ENCODE measurements at regions not wholly inside any gene's neighbourhood (a gene's known extent, or its start where the extent isn't known, plus 50 kb on each side); places are given as distances from the start of the nearest gene placed in this dataset.

GRCh38 chr2:52117299-52117698 is 1085.4 kb upstream of the NRXN1 start:
- H3K36me3 ChIP-seq, result no peaks in the 10 kb centered on the region
- no peaks in the 10 kb centered on the region for H3K4me1 ChIP-seq
- TF ChIP-seq CTCF (IDR thresholded peaks at IDR 0.05) (no peak), POLR2A (IDR thresholded peaks at IDR 0.05) (no peak)
- no peak overlapping the region for H3K4me3 ChIP-seq
- H3K27ac ChIP-seq, result no peak overlapping the region
- H3K9me3 ChIP-seq, result no peaks in the 10 kb centered on the region
- no peaks in the 10 kb centered on the region for H3K27me3 ChIP-seq
- DNase-seq, result no peak
- intact Hi-C loops (cut with DNase I; ENCODE audit: low total_unique reads), result no loop called here

GRCh38 chr2:52115750-52116149 is 1083.8 kb upstream of the NRXN1 start:
- no peak for DNase-seq
- no peaks in the 10 kb centered on the region for H3K9me3 ChIP-seq
- no peaks in the 10 kb centered on the region for H3K27me3 ChIP-seq
- no peak overlapping the region for H3K27ac ChIP-seq
- TF ChIP-seq POLR2A (IDR thresholded peaks at IDR 0.05), result no peak
- no peak for TF ChIP-seq CTCF (IDR thresholded peaks at IDR 0.05)
- intact Hi-C loops (cut with DNase I; ENCODE audit: low total_unique reads), result no loop called here
- no peaks in the 10 kb centered on the region for H3K4me1 ChIP-seq
- H3K4me3 ChIP-seq, result no peak overlapping the region
- no peaks in the 10 kb centered on the region for H3K36me3 ChIP-seq

GRCh38 chr2:52113338-52113737 is 1081.4 kb upstream of the NRXN1 start:
- no peak overlapping the region for H3K4me3 ChIP-seq
- intact Hi-C loops (cut with DNase I; ENCODE audit: low total_unique reads), result no loop called here
- H3K27me3 ChIP-seq, result no peaks in the 10 kb centered on the region
- TF ChIP-seq POLR2A (IDR thresholded peaks at IDR 0.05), result no peak
- TF ChIP-seq CTCF (IDR thresholded peaks at IDR 0.05), result no peak
- no peaks in the 10 kb centered on the region for H3K36me3 ChIP-seq
- no peaks in the 10 kb centered on the region for H3K4me1 ChIP-seq
- no peaks in the 10 kb centered on the region for H3K9me3 ChIP-seq
- no peak for DNase-seq
- no peak overlapping the region for H3K27ac ChIP-seq

- intact Hi-C loops (cut with DNase I; ENCODE audit: low total_unique reads), result no loop called here
- no peak for DNase-seq
- Histone ChIP-seq H3K36me3 (no peaks in the 10 kb centered on the region), H3K27ac (no peak overlapping the region), H3K4me3 (no peak overlapping the region), H3K9me3 (no peaks in the 10 kb centered on the region), H3K4me1 (no peaks in the 10 kb centered on the region), H3K27me3 (no peaks in the 10 kb centered on the region)
- no peak for TF ChIP-seq CTCF (IDR thresholded peaks at IDR 0.05)
- TF ChIP-seq POLR2A (IDR thresholded peaks at IDR 0.05), result no peak
Observed at GRCh38 chr2:52112141-52112540, 1080.2 kb upstream of the NRXN1 start.

GRCh38 chr2:52107124-52107523 is 1075.2 kb upstream of the NRXN1 start:
- H3K4me3 ChIP-seq, result no peak overlapping the region
- no peaks in the 10 kb centered on the region for H3K4me1 ChIP-seq
- intact Hi-C loops (cut with DNase I; ENCODE audit: low total_unique reads), result no loop called here

More at GRCh38 chr2:52107124-52107523, 1075.2 kb upstream of the NRXN1 start:
- Histone ChIP-seq H3K9me3 (no peaks in the 10 kb centered on the region), H3K27me3 (no peaks in the 10 kb centered on the region), H3K27ac (no peak overlapping the region), H3K36me3 (no peaks in the 10 kb centered on the region)
- TF ChIP-seq CTCF (IDR thresholded peaks at IDR 0.05), result no peak
- DNase-seq, result no peak
